Parathyroid adenoma (tissue), 2 donors: ENCODE measurements at regions not wholly inside any gene's neighbourhood (a gene's known extent, or its start where the extent isn't known, plus 50 kb on each side); places are given as distances from the start of the nearest gene placed in this dataset.

Experiments
- H2AFZ ChIP-seq: fragments of 300-600 bp; sonication (generic); one replicate; pipeline ENCODE4 v1.7.0; 2017; ENCODE audit warnings: antibody characterized with exemption, mild to moderate bottlenecking
- H3K27ac ChIP-seq: fragments of 300-600 bp; sonication (generic); one replicate; pipeline ENCODE4 v1.7.0; 2017
- H3K27me3 ChIP-seq: fragments of 300-600 bp; sonication (generic); one replicate; pipeline ENCODE4 v1.7.0; 2017; ENCODE audit warnings: low read length; ENCODE audit not compliant: control insufficient read depth, insufficient read depth
- H3K36me3 ChIP-seq: fragments of 300-600 bp; sonication (generic); one replicate; pipeline ENCODE4 v1.7.0; 2017; ENCODE audit warnings: low read length; ENCODE audit not compliant: control insufficient read depth, insufficient read depth
- H3K4me1 ChIP-seq: fragments of 300-600 bp; sonication (generic); one replicate; pipeline ENCODE4 v1.7.0; 2017; ENCODE audit warnings: control low read depth
- H3K4me2 ChIP-seq: fragments of 300-600 bp; sonication (generic); one replicate; pipeline ENCODE4 v1.7.0; 2017; ENCODE audit warnings: low read length
- H3K4me3 ChIP-seq: fragments of 300-600 bp; sonication (generic); one replicate; pipeline ENCODE4 v1.7.0; 2017; ENCODE audit warnings: low read depth, low read length
- H3K79me2 ChIP-seq: fragments of 300-600 bp; sonication (generic); one replicate; pipeline ENCODE4 v1.7.0; 2017; ENCODE audit warnings: control low read depth
- H3K9ac ChIP-seq: fragments of 300-600 bp; sonication (generic); one replicate; pipeline ENCODE4 v1.7.0; 2017; ENCODE audit warnings: mild to moderate bottlenecking
- H3K9me3 ChIP-seq: fragments of 300-600 bp; sonication (generic); one replicate; pipeline ENCODE4 v1.7.0; 2017; ENCODE audit warnings: low read length; ENCODE audit not compliant: control insufficient read depth
- CTCF ChIP-seq: fragments of 300-600 bp; sonication (generic); IDR thresholded peaks from one replicate; pipeline ENCODE4 v1.7.0; 2017; ENCODE audit warnings: antibody characterized with exemption, mild to moderate bottlenecking
- donor health status: primary hyperparathyroidism.

- H3K4me2 ChIP-seq, result no peak overlapping the region
- H2AFZ ChIP-seq, result no peak overlapping the region
- no peaks in the 10 kb centered on the region for H3K27me3 ChIP-seq
- no peaks in the 10 kb centered on the region for H3K79me2 ChIP-seq
- H3K4me1 ChIP-seq, result no peaks in the 10 kb centered on the region
- H3K9me3 ChIP-seq, result peaks cover 5% of the 10 kb centered on the region
- H3K4me3 ChIP-seq, result no peak overlapping the region
- TF ChIP-seq CTCF, result no peak
- H3K27ac ChIP-seq, result no peak overlapping the region
- no peaks in the 10 kb centered on the region for H3K36me3 ChIP-seq
- H3K9ac ChIP-seq, result no peak overlapping the region
Observed at GRCh38 chr6:49339096-49339495, 124.0 kb downstream of the MMUT start.

GRCh38 chr6:49336514-49337131 lies 126.4 kb downstream of the MMUT start:
- H3K36me3 ChIP-seq, result no peaks in the 10 kb centered on the region
- no peaks in the 10 kb centered on the region for H3K4me1 ChIP-seq
- no peak overlapping the region for H3K4me3 ChIP-seq
- H2AFZ ChIP-seq, result no peak overlapping the region
- H3K27ac ChIP-seq, result no peak overlapping the region
- H3K9me3 ChIP-seq, result peaks cover 5% of the 10 kb centered on the region
- H3K27me3 ChIP-seq, result no peaks in the 10 kb centered on the region
- H3K79me2 ChIP-seq, result no peaks in the 10 kb centered on the region
- no peak for TF ChIP-seq CTCF
- no peak overlapping the region for H3K9ac ChIP-seq
- H3K4me2 ChIP-seq, result no peak overlapping the region

- Histone ChIP-seq H3K27ac (no peak overlapping the region), H3K9me3 (peaks cover 5% of the 10 kb centered on the region), H3K79me2 (no peaks in the 10 kb centered on the region), H3K4me2 (no peak overlapping the region), H3K4me3 (no peak overlapping the region), H3K27me3 (no peaks in the 10 kb centered on the region), H2AFZ (no peak overlapping the region), H3K4me1 (no peaks in the 10 kb centered on the region), H3K9ac (no peak overlapping the region), H3K36me3 (no peaks in the 10 kb centered on the region)
- TF ChIP-seq CTCF, result no peak
Observed at GRCh38 chr6:49333345-49334125, 129.5 kb downstream of the MMUT start.

GRCh38 chr6:49332781-49333180 lies 130.3 kb downstream of the MMUT start:
- no peaks in the 10 kb centered on the region for H3K36me3 ChIP-seq
- no peaks in the 10 kb centered on the region for H3K4me1 ChIP-seq
- TF ChIP-seq CTCF, result no peak
- no peaks in the 10 kb centered on the region for H3K27me3 ChIP-seq
- H3K4me3 ChIP-seq, result no peak overlapping the region
- no peak overlapping the region for H2AFZ ChIP-seq
- H3K27ac ChIP-seq, result no peak overlapping the region
- H3K9me3 ChIP-seq, result peaks cover 5% of the 10 kb centered on the region
- no peaks in the 10 kb centered on the region for H3K79me2 ChIP-seq
- no peak overlapping the region for H3K4me2 ChIP-seq
- no peak overlapping the region for H3K9ac ChIP-seq
